Dedifferentiated amniotic fluid mesenchymal stem cell (primary cell): ENCODE measurements at regions not wholly inside any gene's neighbourhood (a gene's known extent, or its start where the extent isn't known, plus 50 kb on each side); places are given as distances from the start of the nearest gene placed in this dataset.
"Not testable (repeated sequence)": the region's sequence is repeated elsewhere in the genome, so short reads cannot be mapped to it uniquely, and the experiment has no call there.

Source experiments
- DNase-seq: peaks from one replicate; pipeline ENCODE4 v3.0.0-alpha.2; 2016; ENCODE audit errors: extremely low spot score

- not testable (repeated sequence) for DNase-seq
Measured at GRCh38 chr9:104195142-104195541, 101.0 kb downstream of the SMC2 start.

- DNase-seq = no peak
Measured at GRCh38 chr9:104200456-104200994, 106.4 kb downstream of the SMC2 start.

- no peak for DNase-seq
Measured at GRCh38 chr9:104206766-104207165, 112.7 kb downstream of the SMC2 start.

- no peak for DNase-seq
Measured at GRCh38 chr9:104209387-104209786, 115.3 kb downstream of the SMC2 start.

- DNase-seq = peak; percentile 29
Measured at GRCh38 chr9:104227108-104227507, 133.0 kb downstream of the SMC2 start.

DNA sequence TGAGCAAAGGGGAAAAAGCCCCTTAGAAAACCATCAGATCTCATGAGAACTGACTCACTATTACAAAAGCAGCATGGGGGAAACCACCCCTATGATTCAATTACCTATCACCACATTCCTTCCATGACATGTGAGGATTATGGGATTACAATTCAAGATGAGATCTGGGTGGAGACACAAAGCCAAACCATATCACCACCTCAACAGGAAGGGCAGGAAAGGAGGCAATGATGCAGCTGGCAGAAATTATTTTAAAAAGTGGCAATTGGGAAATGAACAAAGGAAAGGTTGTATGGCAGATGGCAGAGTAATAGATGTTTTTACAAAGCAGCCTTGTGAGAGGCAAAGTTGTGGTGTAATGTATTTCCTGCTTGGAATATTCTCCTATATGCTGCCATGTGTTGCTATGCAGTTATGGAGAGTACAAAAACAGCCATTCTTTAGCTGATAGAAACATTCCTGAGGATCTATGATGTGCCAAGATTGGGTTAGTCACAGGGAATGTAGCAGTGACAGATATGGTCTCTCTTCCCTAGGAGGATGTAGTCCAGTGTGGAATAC is 138.8 kb downstream of the SMC2 start:
- DNase-seq = peak; percentile 52

DNA sequence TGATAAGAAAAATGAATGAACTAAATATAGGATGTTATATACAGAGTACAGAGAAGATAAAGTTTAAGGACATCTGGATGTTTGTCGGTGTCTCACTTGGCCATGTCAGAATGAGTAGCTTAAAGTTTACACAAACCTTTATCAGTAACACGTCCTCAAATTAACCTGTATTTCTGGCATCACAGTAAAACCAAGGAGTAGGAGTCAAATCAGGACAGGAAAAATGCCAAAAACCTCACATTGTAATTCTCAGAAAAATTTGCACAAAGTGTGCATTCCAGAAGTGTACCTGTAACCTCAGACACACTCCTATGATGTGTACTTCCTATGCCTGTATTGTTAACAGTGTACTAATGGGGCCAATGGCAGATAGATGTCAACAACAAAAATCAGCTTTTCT is 139.3 kb downstream of the SMC2 start:
- no peak for DNase-seq

- DNase-seq = not testable (repeated sequence)
Measured at GRCh38 chr9:104234632-104235337, 140.7 kb downstream of the SMC2 start.

- DNase-seq = not testable (repeated sequence)
Measured at GRCh38 chr9:104235347-104236120, 141.4 kb downstream of the SMC2 start.

DNA sequence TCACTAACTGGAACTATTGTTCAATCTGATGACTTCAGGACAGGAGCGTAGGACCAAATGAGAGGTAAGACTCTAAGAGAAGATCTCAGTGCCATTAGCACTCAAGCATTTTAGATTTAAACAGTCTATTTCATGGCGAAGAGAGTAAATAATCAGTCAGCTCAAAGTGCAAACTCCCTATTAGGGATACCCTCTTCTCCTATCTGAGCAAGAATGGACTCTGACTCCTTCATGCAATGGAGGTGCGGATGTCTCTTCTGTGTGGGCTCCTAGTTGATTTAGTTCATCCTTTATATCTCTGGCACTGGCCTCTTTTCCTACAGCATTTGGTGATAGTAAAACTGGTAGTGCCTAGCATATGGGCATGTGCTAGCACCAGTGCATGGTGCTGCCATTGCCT is 144.6 kb downstream of the SMC2 start:
- no peak for DNase-seq

- no peak for DNase-seq
Measured at GRCh38 chr9:104240890-104241289, 146.8 kb downstream of the SMC2 start.

DNA sequence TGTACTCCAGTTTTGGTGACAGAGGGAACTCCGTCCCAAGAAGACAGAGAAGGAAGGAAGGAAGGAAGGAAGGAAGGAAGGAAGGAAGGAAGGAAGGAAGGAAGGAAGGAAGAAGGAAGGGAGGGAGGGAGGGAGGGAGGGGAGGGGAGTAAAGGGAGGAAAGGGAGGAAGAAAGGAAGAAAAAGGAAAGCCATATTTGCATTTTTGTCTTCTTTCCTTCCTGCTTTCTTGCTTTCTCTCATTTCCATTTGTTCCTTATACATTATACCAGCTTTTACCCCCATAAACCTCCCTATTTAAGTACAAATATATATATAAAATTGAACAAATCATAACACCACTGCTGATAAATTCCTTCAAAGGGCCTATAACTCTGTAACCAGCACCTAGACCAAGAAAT is 151.8 kb downstream of the SMC2 start:
- DNase-seq = no peak

DNA sequence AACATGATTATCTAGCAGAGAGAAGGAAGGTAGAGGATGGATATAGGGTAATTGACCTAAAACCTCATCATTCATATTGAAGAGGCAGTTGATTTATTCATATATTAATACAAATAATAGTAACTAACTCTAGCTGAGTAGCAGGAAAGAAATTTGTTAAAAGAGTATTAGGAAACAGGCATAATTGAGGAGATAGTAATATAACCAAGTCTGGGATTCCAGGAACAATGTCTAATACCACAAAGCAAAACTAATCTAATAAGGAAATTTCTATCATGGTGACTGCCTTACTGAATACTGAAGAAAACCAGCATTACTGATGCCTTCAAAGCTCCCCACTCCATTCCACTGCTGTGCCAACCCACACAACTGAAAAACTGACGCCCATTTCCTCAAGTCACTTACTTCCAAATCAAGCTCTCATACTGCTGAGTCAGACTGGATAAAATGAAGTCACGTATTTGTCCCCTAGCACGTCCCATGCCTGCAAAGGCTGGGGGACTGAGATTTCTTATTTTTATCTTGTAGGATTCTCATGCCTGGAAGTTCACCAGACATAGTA is 153.9 kb downstream of the SMC2 start:
- DNase-seq = no peak

- no peak for DNase-seq
Measured at GRCh38 chr9:104256031-104256695, 162.1 kb downstream of the SMC2 start.

- DNase-seq = no peak
Measured at GRCh38 chr9:104256696-104257062, 162.6 kb downstream of the SMC2 start.

DNA sequence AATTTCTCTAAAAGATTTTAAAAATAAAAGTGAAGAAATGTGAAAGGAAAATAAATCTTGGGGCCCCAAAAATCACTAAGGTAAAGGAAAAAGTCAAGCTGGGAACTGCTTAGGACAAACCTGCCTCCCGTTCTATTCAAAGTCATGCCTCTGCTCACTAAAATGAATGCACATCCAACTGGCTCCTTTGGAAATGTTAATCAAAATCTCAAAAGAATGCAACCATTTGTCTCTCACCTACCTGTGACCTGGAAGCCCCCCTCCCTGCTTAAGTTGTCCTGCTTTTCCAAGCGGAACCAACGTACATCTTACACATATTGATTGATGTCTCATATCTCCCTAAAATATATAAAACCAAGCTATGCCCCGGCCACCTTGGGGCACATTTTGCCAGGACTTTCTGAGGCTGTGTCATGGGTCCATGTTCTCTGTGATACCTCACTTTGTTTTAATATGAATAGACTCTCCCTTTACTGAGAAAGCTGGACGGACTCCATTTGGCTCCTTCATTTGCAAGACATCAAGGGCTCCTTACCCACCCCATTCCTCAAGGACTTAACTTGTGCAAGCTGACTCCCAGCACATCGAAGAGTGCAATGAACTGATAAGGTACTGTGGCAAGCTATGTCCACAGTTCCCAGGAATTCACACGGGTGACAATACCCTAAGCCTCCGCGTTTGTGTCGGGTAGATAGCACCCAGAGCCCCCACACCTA is 164.3 kb downstream of the SMC2 start:
- DNase-seq = no peak

DNA sequence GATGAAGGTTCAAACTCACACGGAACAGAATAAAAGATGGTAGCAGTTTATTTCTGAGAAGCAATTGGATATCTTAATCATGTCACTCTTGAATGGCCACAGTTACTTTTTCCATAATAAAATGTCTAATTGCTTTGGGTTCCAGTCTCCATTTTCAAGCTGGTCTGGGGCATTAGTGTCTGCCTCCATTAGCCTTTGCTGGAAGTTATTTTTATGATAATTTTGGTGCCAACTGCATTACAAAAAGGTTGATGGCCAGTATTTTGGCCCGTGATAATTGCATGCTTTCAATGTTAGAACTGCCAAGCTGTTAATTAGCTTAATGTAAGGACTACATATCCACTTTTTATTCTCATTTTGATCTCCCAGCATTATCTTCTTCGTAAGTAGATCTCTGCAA is 165.9 kb downstream of the SMC2 start:
- no peak for DNase-seq

DNA sequence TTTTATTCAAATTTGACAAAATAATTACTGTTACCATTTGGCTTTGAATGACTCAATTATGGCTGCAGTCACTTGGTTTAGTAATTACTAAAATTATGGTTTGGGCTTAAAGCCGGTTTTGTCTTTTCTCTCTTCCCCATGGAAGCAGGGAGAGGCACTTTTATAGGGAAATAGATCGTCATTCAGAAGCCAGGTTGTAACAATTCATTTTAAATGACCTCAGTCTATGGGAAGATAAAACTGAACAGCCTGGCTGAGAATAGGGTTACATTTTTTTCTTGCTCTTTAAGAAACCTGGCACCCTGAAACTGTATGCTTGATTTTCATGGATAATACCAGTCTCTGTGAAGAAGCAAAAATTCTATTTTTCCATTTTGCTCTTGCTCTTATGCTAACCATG is 169.8 kb downstream of the SMC2 start:
- no peak for DNase-seq

- DNase-seq = no peak
Measured at GRCh38 chr9:104264431-104264830, 170.3 kb downstream of the SMC2 start.

GRCh38 chr9:104269374-104269773 is 175.3 kb downstream of the SMC2 start:
- DNase-seq = no peak
